GM23338 (cell line): ENCODE measurements at regions not wholly inside any gene's neighbourhood (a gene's known extent, or its start where the extent isn't known, plus 50 kb on each side); places are given as distances from the start of the nearest gene placed in this dataset.

Experiments used
- ATAC-seq: fragments of 200-7000 bp; cut with Tn5 transposase; 3 replicates; pipeline ENCODE4 v1.9.1; 2020
- DNase-seq: peaks from one replicate; pipeline ENCODE4 v3.0.0-alpha.2; 2015; ENCODE audit warnings: low spot score
- H2AFZ ChIP-seq: fragments of 200-600 bp; sonication (generic); 2 replicates; pipeline ENCODE4 v1.8.0; 2016; ENCODE audit warnings: antibody characterized with exemption, mild to moderate bottlenecking, moderate library complexity
- H3F3A ChIP-seq: fragments of 200-600 bp; sonication (generic); replicated peaks from 2 replicates; pipeline ENCODE4 v1.8.0; 2017; ENCODE audit warnings: antibody characterized with exemption, mixed run types, low read depth
- H3K27ac ChIP-seq: fragments of 200-600 bp; sonication (generic); 2 replicates; pipeline ENCODE4 v1.6.1; 2016; ENCODE audit warnings: low read depth
- H3K27me3 ChIP-seq: fragments of 200-600 bp; sonication (generic); 2 replicates; pipeline ENCODE4 v1.8.0; 2016; ENCODE audit warnings: mild to moderate bottlenecking, mixed run types, moderate library complexity; ENCODE audit not compliant: insufficient read depth
- H3K36me3 ChIP-seq: fragments of 200-600 bp; sonication (generic); 2 replicates; pipeline ENCODE4 v1.8.0; 2016; ENCODE audit warnings: mild to moderate bottlenecking; ENCODE audit not compliant: insufficient read depth
- H3K4me1 ChIP-seq: fragments of 200-600 bp; sonication (generic); 2 replicates; pipeline ENCODE4 v1.8.0; 2016; ENCODE audit warnings: mild to moderate bottlenecking, moderate library complexity; ENCODE audit not compliant: insufficient read depth
- H3K4me2 ChIP-seq: fragments of 200-600 bp; sonication (generic); 2 replicates; pipeline ENCODE4 v1.7.1; 2017; ENCODE audit warnings: mixed run types
- H3K4me3 ChIP-seq: fragments of 200-600 bp; sonication (generic); 2 replicates; pipeline ENCODE4 v1.6.1; 2016; ENCODE audit warnings: mixed run types
- H3K79me2 ChIP-seq: fragments of 200-600 bp; sonication (generic); replicated peaks from 2 replicates; pipeline ENCODE4 v1.8.0; 2017; ENCODE audit warnings: mild to moderate bottlenecking; ENCODE audit not compliant: insufficient read depth
- H3K9me2 ChIP-seq: fragments of 200-600 bp; sonication (generic); 2 replicates; pipeline ENCODE4 v1.8.0; 2017; ENCODE audit not compliant: insufficient read depth
- H4K20me1 ChIP-seq: fragments of 200-600 bp; sonication (generic); replicated peaks from 2 replicates; pipeline ENCODE4 v1.8.0; 2017; ENCODE audit warnings: mild to moderate bottlenecking; ENCODE audit not compliant: insufficient read depth
- H3K27ac Mint-ChIP-seq: 2 replicates; pipeline ENCODE4 v1.8.0; 2020; ENCODE audit warnings: inconsistent platforms, mild to moderate bottlenecking, moderate library complexity, mixed read lengths
- H3K27me3 Mint-ChIP-seq: 3 replicates; pipeline ENCODE4 v1.8.0; 2022; ENCODE audit warnings: low read depth, mild to moderate bottlenecking, moderate library complexity, mixed read lengths, inconsistent platforms; ENCODE audit not compliant: insufficient read depth, poor library complexity
- H3K36me3 Mint-ChIP-seq: 3 replicates; pipeline ENCODE4 v1.8.0; 2021; ENCODE audit warnings: low read depth, mild to moderate bottlenecking, inconsistent platforms, moderate library complexity, mixed read lengths
- H3K4me1 Mint-ChIP-seq: 3 replicates; pipeline ENCODE4 v1.8.0; 2020; ENCODE audit warnings: mild to moderate bottlenecking, inconsistent platforms, mixed read lengths
- H3K4me3 Mint-ChIP-seq: 3 replicates; pipeline ENCODE4 v1.8.0; 2021; ENCODE audit warnings: moderate library complexity, mild to moderate bottlenecking, inconsistent platforms, mixed read lengths
- H3K9me3 Mint-ChIP-seq: 3 replicates; pipeline ENCODE4 v1.8.0; 2020; ENCODE audit warnings: moderate library complexity, mild to moderate bottlenecking, inconsistent platforms, mixed read lengths
- CREB1 ChIP-seq: fragments of 250-450 bp; sonication (Bioruptor Pico); IDR thresholded peaks from 2 replicates; pipeline ENCODE4 v1.5.0; 2020; ENCODE audit warnings: low read depth, mild to moderate bottlenecking, moderate library complexity
- CTCF ChIP-seq, 2 experiments: fragments of 200-600 bp in 1 of 2; sonication (generic) in 1 of 2; conservative IDR thresholded peaks; 2 replicates each; pipeline versions ENCODE4 v1.5.1 to v1.6.1; 2016 to 2017; ENCODE audit warnings: antibody characterized with exemption in 2 of 2, low read depth in 2 of 2, mild to moderate bottlenecking in 2 of 2, moderate library complexity in 1 of 2
- ETS1 ChIP-seq: IDR thresholded peaks from 2 replicates; pipeline ENCODE4 v1.6.1; 2016; ENCODE audit warnings: antibody characterized with exemption
- EZH2 ChIP-seq: fragments of 200-600 bp; sonication (generic); IDR thresholded peaks from one replicate; pipeline ENCODE4 v1.8.0; 2017; ENCODE audit warnings: antibody characterized with exemption, mild to moderate bottlenecking, low read depth; ENCODE audit not compliant: unreplicated experiment
- EZH2phosphoT487 ChIP-seq: fragments of 200-600 bp; sonication (generic); IDR thresholded peaks from one replicate; pipeline ENCODE4 v1.8.1; 2018; ENCODE audit warnings: antibody characterized with exemption; ENCODE audit not compliant: unreplicated experiment
- JUNB ChIP-seq: IDR thresholded peaks from one replicate; pipeline ENCODE4 v1.6.1; 2016; ENCODE audit warnings: antibody characterized with exemption; ENCODE audit not compliant: unreplicated experiment
- NANOG ChIP-seq: IDR thresholded peaks from 2 replicates; pipeline ENCODE4 v1.6.1; 2016; ENCODE audit warnings: antibody characterized with exemption, borderline replicate concordance
- POLR2AphosphoS5 ChIP-seq: IDR thresholded peaks from 2 replicates; pipeline ENCODE4 v1.6.1; 2016; ENCODE audit warnings: antibody characterized with exemption, low read depth
- REST ChIP-seq: IDR thresholded peaks from one replicate; pipeline ENCODE4 v1.6.1; 2018; ENCODE audit warnings: antibody characterized with exemption; ENCODE audit not compliant: unreplicated experiment
- STAT1 ChIP-seq: IDR thresholded peaks from one replicate; pipeline ENCODE4 v1.6.1; 2016; ENCODE audit warnings: antibody characterized with exemption; ENCODE audit not compliant: unreplicated experiment
- ZNF114 ChIP-seq: fragments of 250-450 bp; sonication (Bioruptor Pico); IDR thresholded peaks from 2 replicates; pipeline ENCODE4 v1.5.0; 2020; ENCODE audit warnings: mild to moderate bottlenecking, moderate library complexity
- ZNF331 ChIP-seq: fragments of 250-450 bp; sonication (Bioruptor Pico); IDR thresholded peaks from 2 replicates; pipeline ENCODE4 v1.5.0; 2020; ENCODE audit warnings: low read depth, mild to moderate bottlenecking, moderate library complexity
- ZNF462 ChIP-seq: fragments of 250-450 bp; sonication (Bioruptor Pico); IDR thresholded peaks from 2 replicates; pipeline ENCODE4 v1.5.0; 2020; ENCODE audit warnings: mild to moderate bottlenecking, moderate library complexity

- Histone ChIP-seq H3K4me2 (no peak overlapping the region), H3K4me1 (no peaks in the 10 kb centered on the region), H3K27me3 (peaks cover 8% of the 10 kb centered on the region), H3K36me3 (no peaks in the 10 kb centered on the region), H3K4me3 (no peak overlapping the region), H3K27ac (no peak overlapping the region), H3K9me2 (no peaks in the 10 kb centered on the region), H3F3A (no peaks in the 10 kb centered on the region), H4K20me1 (no peaks in the 10 kb centered on the region), H2AFZ (no peak overlapping the region), H3K79me2 (no peaks in the 10 kb centered on the region)
- Mint-ChIP-seq H3K9me3 (no peaks in the 10 kb centered on the region; the same call in 2 of the 3 replicates), H3K4me3 (no peak overlapping the region), H3K36me3 (no peaks in the 10 kb centered on the region; the same call in 2 of the 3 replicates), H3K4me1 (peaks cover 5% of the 10 kb centered on the region; the same call in 2 of the 3 replicates), H3K27ac (no peak overlapping the region), H3K27me3 (peaks cover 9% of the 10 kb centered on the region)
- TF ChIP-seq CTCF (conservative IDR thresholded peaks at IDR 0.05; ENCODE audit: low read depth in 2 of 2) (no peak), ETS1 (no peak), ZNF331 (CRISPR knock-in tag) (no peak), STAT1 (no peak), POLR2AphosphoS5 (no peak), NANOG (no peak), ZNF462 (CRISPR knock-in tag) (no peak), EZH2 (no peak), CREB1 (CRISPR knock-in tag) (no peak), ZNF114 (CRISPR knock-in tag) (no peak), EZH2phosphoT487 (no peak), REST (no peak), JUNB (no peak)
- no peak for DNase-seq
- no peak for ATAC-seq
Observed at GRCh38 chrX:39165773-39166172, 364.5 kb downstream of the MID1IP1 start.
